Gastroesophageal sphincter (tissue), 4 donors: ENCODE measurements at regions not wholly inside any gene's neighbourhood (a gene's known extent, or its start where the extent isn't known, plus 50 kb on each side); places are given as distances from the start of the nearest gene placed in this dataset.

Experiments
- ATAC-seq: fragments of 150-250 bp; one replicate; pipeline ENCODE4 v1.9.1; 2016; ENCODE audit warnings: mild to moderate bottlenecking, moderate library complexity
- H3K27ac ChIP-seq, 4 donors: fragments of 200-600 bp; sonication (generic) in 3 of 4; 1 replicate in 3 of 4; 2 replicates in 1 of 4; pipeline ENCODE4 v1.5.1; 2016 to 2019
- H3K27me3 ChIP-seq: fragments of 200-600 bp; sonication (generic); one replicate; pipeline ENCODE4 v1.5.1; 2019
- H3K36me3 ChIP-seq, 2 donors: fragments of 200-600 bp; sonication (generic); one replicate each; pipeline ENCODE4 v1.5.1; 2019; ENCODE audit warnings: control low read depth in 1 of 2
- H3K4me1 ChIP-seq, 3 donors: fragments of 200-600 bp; sonication (generic); 1 replicate in 2 of 3; 2 replicates in 1 of 3; pipeline ENCODE4 v1.5.1; 2016 to 2019; ENCODE audit warnings: control low read depth in 2 of 3
- H3K4me3 ChIP-seq, 2 donors: fragments of 200-600 bp; sonication (generic); one replicate each; pipeline ENCODE4 v1.5.1; 2019; ENCODE audit warnings: mild to moderate bottlenecking in 1 of 2, moderate library complexity in 1 of 2
- H3K9me3 ChIP-seq, 3 donors: fragments of 200-600 bp; sonication (generic); one replicate each; pipeline ENCODE4 v1.5.1; 2017 to 2019; ENCODE audit warnings: control low read depth in 2 of 3
- EP300 ChIP-seq: sonication (generic); formaldehyde crosslinking; IDR thresholded peaks from one replicate; pipeline ENCODE4 v1.6.1; 2017; ENCODE audit warnings: antibody characterized with exemption, mild to moderate bottlenecking
- POLR2A ChIP-seq, 2 donors: fragments of 450-650 bp; IDR thresholded peaks; one replicate each; pipeline ENCODE4 v1.6.1; 2017; ENCODE audit warnings: antibody characterized with exemption in 2 of 2, mild to moderate bottlenecking in 2 of 2, moderate library complexity in 1 of 2
- POLR2AphosphoS5 ChIP-seq: sonication (generic); formaldehyde crosslinking; IDR thresholded peaks from one replicate; pipeline ENCODE4 v1.6.1; 2017; ENCODE audit warnings: antibody characterized with exemption
- WGBS, 2 donors: methylation state at CpG; one replicate each; pipeline ENCODE4 v1.1.5; 2018; ENCODE audit warnings: low coverage in 1 of 2; 5-methylcytosine and 5-hydroxymethylcytosine counted together
- TF ChIP-seq, protein P1 (sequence below), 4 experiments: fragments of 200-600 bp in 2 of 4; fragments of 450-650 bp in 2 of 4; sonication (generic) in 1 of 4; IDR thresholded peaks; one replicate each; pipeline ENCODE4 v1.5.1; 2017 to 2019; ENCODE audit warnings: antibody characterized with exemption in 4 of 4, mild to moderate bottlenecking in 2 of 4, moderate library complexity in 2 of 4

DNA sequence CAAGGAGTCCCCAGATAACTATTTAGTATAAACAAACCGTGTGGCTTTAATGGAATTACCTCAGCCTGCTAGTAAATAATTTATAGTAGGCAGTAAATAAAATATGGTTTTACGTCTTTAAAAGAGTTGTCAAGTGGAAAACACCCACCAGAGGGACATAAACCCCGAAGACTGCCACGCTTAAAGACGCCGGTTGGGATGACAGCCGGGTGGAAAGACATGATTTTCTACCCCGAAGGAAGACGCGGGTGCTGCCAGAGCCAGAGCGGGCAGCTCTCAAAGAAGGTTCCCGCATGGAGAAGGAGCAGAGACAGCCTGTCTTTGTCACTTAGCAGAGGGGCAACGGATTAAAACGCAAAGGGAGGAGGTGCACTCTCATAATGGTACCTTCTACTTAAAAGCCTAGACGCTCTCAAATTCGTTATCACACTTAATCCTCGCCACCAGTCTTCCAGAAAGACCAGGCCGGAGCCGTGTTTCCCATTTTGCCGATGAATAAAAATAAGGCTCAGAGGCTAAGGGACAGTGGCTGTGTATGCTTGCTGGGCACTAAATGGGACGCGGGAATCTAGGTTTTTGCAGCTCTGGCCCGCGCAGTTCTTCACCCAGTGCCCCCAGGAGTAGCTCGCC, 140.5 kb upstream of the ZIC3 start:
- ATAC-seq: no peak
- TF ChIP-seq POLR2A (IDR thresholded peaks at IDR 0.05): no peak
- TF ChIP-seq, protein P1, sequence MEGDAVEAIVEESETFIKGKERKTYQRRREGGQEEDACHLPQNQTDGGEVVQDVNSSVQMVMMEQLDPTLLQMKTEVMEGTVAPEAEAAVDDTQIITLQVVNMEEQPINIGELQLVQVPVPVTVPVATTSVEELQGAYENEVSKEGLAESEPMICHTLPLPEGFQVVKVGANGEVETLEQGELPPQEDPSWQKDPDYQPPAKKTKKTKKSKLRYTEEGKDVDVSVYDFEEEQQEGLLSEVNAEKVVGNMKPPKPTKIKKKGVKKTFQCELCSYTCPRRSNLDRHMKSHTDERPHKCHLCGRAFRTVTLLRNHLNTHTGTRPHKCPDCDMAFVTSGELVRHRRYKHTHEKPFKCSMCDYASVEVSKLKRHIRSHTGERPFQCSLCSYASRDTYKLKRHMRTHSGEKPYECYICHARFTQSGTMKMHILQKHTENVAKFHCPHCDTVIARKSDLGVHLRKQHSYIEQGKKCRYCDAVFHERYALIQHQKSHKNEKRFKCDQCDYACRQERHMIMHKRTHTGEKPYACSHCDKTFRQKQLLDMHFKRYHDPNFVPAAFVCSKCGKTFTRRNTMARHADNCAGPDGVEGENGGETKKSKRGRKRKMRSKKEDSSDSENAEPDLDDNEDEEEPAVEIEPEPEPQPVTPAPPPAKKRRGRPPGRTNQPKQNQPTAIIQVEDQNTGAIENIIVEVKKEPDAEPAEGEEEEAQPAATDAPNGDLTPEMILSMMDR (IDR thresholded peaks at IDR 0.05): no peak
- TF ChIP-seq EP300: no peak
- no peak for TF ChIP-seq POLR2AphosphoS5
- Histone ChIP-seq H3K27ac (no peak overlapping the region), H3K9me3 (no peaks in the 10 kb centered on the region), H3K4me3 (no peak overlapping the region), H3K36me3 (no peaks in the 10 kb centered on the region), H3K27me3 (peaks cover 77% of the 10 kb centered on the region), H3K4me1 (peaks cover 0 to 24% (median 7%) of the 10 kb centered on the region in 3 donors)
- 9 to 18% methylated on average over 13 to 24 of the region's 25 CpGs for WGBS, 2 donors

DNA sequence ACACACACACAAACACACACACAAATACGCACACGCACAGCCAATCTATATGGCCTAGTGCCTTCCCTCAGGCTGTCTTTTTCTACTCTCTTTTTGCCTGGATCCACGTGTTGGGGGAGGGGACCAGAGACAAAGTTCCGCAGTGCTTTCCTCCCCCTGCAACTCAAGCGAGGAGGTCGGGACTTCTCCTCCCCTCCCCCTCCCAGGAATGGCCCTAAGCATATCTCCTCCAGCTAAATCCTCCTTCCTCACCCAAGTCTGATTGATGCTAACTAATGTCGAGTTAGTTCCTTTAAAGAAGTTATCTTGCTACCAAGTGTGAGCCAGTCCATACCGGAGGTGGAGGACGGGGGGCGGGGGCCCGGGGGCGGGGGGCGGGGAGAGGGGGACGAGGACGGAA, 141.2 kb upstream of the ZIC3 start:
- ATAC-seq: no peak
- Histone ChIP-seq H3K27me3 (peaks cover 70% of the 10 kb centered on the region), H3K9me3 (no peaks in the 10 kb centered on the region), H3K4me1 (peaks cover 0 to 24% (median 7%) of the 10 kb centered on the region in 3 donors), H3K36me3 (no peaks in the 10 kb centered on the region), H3K27ac (no peak overlapping the region), H3K4me3 (no peak overlapping the region)
- TF ChIP-seq POLR2A (IDR thresholded peaks at IDR 0.05): no peak
- TF ChIP-seq, protein P1 (IDR thresholded peaks at IDR 0.05): no peak
- no peak for TF ChIP-seq POLR2AphosphoS5
- no peak for TF ChIP-seq EP300
- WGBS, 2 donors: 3 to 20% methylated on average over 6 to 9 of the region's 15 CpGs

DNA sequence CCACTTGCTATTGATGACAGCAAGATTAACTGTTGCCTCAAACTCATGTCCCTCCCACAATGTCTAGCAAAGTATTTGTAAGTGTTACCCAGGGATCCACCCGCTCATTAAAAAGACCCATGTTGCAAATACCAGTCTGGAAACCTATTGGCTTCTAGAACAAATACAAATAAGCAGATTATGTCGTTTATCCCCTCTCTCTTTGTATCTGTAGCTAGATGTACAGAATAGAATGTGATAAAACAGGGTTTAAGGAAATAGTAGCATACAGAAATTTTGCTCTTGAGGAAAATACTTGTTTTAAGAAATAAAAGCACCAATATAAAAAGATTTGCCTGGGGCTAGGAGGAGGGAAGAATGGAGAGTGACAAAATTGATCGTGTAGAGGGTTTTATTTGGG, 142.7 kb upstream of the ZIC3 start:
- no peaks in the 10 kb centered on the region for H3K36me3 ChIP-seq
- no peak overlapping the region for H3K4me3 ChIP-seq
- peaks cover 56% of the 10 kb centered on the region for H3K27me3 ChIP-seq
- TF ChIP-seq, protein P1 (IDR thresholded peaks at IDR 0.05): no peak
- TF ChIP-seq POLR2A (IDR thresholded peaks at IDR 0.05): no peak
- TF ChIP-seq POLR2AphosphoS5: no peak
- no peak for TF ChIP-seq EP300
- H3K9me3 ChIP-seq: no peaks in the 10 kb centered on the region
- no peak overlapping the region for H3K27ac ChIP-seq
- peaks cover 0 to 14% (median 4%) of the 10 kb centered on the region in 3 donors for H3K4me1 ChIP-seq
- ATAC-seq: no peak
- 6 to 17% methylated on average over 3 of the region's 3 CpGs for WGBS, 2 donors

DNA sequence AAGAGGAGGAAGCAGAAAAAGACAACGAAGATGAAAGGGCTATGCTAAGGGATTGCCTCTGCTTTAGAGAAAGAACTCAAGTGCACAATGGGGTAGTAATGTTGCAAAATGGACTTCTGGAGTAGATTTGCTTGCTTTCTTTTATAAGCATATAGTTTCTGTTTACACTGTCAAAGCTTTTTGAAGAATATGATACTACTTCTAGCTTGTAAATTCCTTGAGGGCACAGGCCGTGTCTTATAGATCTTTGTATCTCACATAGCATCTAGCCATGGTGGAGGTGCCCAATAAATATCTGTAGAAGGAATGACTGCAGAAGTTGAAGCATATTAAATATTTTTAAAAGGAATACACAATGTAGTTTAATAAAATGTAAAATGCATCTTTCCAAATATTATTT, 147.8 kb upstream of the ZIC3 start:
- Histone ChIP-seq H3K27ac (no peak overlapping the region), H3K4me1 (no peaks in the 10 kb centered on the region), H3K36me3 (no peaks in the 10 kb centered on the region), H3K27me3 (peaks cover 6% of the 10 kb centered on the region), H3K4me3 (no peak overlapping the region), H3K9me3 (no peaks in the 10 kb centered on the region)
- no peak for ATAC-seq
- 39 to 61% methylated on average over 2 of the region's 2 CpGs for WGBS, 2 donors
- TF ChIP-seq, protein P1 (IDR thresholded peaks at IDR 0.05): no peak
- no peak for TF ChIP-seq POLR2A (IDR thresholded peaks at IDR 0.05)
- no peak for TF ChIP-seq POLR2AphosphoS5
- no peak for TF ChIP-seq EP300

DNA sequence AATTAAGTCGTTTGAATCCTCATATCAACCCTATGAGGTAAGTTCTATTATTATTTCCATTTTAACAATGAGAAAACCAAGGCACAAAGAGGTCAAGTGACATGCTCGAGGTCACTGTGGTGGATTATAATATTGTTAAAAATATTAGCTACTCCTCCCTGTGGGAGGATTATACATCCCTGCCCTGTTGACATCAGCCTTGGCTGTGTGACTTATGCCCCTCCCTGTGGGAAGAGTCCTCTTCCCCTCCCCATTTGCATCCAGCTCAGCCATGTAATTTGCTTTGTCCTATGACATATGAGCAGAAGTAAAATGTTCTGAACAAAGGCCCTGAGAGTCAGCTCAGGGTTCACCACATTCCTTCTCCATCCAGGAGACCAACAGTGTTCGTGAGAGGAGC, 152.7 kb upstream of the ZIC3 start:
- Histone ChIP-seq H3K9me3 (no peaks in the 10 kb centered on the region), H3K36me3 (no peaks in the 10 kb centered on the region), H3K27ac (no peak overlapping the region), H3K4me1 (no peaks in the 10 kb centered on the region), H3K4me3 (no peak overlapping the region), H3K27me3 (no peaks in the 10 kb centered on the region)
- TF ChIP-seq EP300 (no peak), POLR2A (IDR thresholded peaks at IDR 0.05) (no peak), POLR2AphosphoS5 (no peak)
- TF ChIP-seq, protein P1 (IDR thresholded peaks at IDR 0.05): no peak
- ATAC-seq: no peak
- WGBS, 2 donors: 31 to 69% methylated on average over 3 of the region's 3 CpGs
